ENCODE measurements at regions not wholly inside any gene's neighbourhood (a gene's known extent, or its start where the extent isn't known, plus 50 kb on each side); places are given as distances from the start of the nearest gene placed in this dataset.

DNA sequence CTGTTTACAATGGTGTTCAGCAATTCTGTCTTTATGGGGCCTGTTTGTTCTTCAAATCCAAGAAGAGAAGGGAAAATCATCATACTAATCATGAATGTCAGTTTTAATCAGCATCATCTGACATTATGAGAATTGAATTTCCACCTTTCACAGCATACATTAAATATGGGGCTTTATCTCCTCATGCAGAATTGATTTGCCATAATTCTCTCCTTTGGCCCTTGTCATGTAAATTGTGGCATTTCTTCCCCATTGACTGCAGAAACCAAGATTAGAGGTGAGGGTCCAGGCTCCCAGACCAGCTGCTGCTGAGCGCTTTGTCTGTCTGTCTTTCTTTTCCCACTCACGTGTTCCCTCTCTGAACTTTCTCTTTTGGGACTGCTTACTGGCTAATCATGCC, 232.1 kb upstream of the NAV2 start:
- TF ChIP-seq, protein P1, sequence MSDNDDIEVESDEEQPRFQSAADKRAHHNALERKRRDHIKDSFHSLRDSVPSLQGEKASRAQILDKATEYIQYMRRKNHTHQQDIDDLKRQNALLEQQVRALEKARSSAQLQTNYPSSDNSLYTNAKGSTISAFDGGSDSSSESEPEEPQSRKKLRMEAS (IDR thresholded peaks at IDR 0.05): no peak
- TF ChIP-seq TCF12 (IDR thresholded peaks at IDR 0.05; ENCODE audit: low read depth) (no peak), CREB1 (IDR thresholded peaks at IDR 0.05; ENCODE audit: low read depth) (no peak), EGR1 (IDR thresholded peaks at IDR 0.05) (no peak), RAD21 (IDR thresholded peaks at IDR 0.05; ENCODE audit: low read depth) (no peak), EP300 (IDR thresholded peaks at IDR 0.05; ENCODE audit: borderline replicate concordance) (no peak), TAF1 (IDR thresholded peaks at IDR 0.05; ENCODE audit: low read depth) (no peak), FOXM1 (IDR thresholded peaks at IDR 0.05; ENCODE audit: borderline replicate concordance, low read depth) (no peak), CEBPB (IDR thresholded peaks at IDR 0.05) (no peak), NFIC (IDR thresholded peaks at IDR 0.05) (no peak), ZBTB7A (IDR thresholded peaks at IDR 0.05; ENCODE audit: low read depth) (no peak), YY1 (IDR thresholded peaks at IDR 0.05; ENCODE audit: low read depth) (no peak)
- TF ChIP-seq, protein P2, sequence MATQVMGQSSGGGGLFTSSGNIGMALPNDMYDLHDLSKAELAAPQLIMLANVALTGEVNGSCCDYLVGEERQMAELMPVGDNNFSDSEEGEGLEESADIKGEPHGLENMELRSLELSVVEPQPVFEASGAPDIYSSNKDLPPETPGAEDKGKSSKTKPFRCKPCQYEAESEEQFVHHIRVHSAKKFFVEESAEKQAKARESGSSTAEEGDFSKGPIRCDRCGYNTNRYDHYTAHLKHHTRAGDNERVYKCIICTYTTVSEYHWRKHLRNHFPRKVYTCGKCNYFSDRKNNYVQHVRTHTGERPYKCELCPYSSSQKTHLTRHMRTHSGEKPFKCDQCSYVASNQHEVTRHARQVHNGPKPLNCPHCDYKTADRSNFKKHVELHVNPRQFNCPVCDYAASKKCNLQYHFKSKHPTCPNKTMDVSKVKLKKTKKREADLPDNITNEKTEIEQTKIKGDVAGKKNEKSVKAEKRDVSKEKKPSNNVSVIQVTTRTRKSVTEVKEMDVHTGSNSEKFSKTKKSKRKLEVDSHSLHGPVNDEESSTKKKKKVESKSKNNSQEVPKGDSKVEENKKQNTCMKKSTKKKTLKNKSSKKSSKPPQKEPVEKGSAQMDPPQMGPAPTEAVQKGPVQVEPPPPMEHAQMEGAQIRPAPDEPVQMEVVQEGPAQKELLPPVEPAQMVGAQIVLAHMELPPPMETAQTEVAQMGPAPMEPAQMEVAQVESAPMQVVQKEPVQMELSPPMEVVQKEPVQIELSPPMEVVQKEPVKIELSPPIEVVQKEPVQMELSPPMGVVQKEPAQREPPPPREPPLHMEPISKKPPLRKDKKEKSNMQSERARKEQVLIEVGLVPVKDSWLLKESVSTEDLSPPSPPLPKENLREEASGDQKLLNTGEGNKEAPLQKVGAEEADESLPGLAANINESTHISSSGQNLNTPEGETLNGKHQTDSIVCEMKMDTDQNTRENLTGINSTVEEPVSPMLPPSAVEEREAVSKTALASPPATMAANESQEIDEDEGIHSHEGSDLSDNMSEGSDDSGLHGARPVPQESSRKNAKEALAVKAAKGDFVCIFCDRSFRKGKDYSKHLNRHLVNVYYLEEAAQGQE (IDR thresholded peaks at IDR 0.05; ENCODE audit: low read depth): no peak

Data from Ishikawa (cell line).